Cerebellar cortex (tissue), 1 donor: ENCODE measurements at regions not wholly inside any gene's neighbourhood (a gene's known extent, or its start where the extent isn't known, plus 50 kb on each side); places are given as distances from the start of the nearest gene placed in this dataset.
"Not testable (repeated sequence)": the region's sequence is repeated elsewhere in the genome, so short reads cannot be mapped to it uniquely, and the experiment has no call there.

Experiments
- DNase-seq: peaks from one replicate; pipeline ENCODE4 v3.0.0-alpha.2; 2015; ENCODE audit warnings: low spot score

DNA sequence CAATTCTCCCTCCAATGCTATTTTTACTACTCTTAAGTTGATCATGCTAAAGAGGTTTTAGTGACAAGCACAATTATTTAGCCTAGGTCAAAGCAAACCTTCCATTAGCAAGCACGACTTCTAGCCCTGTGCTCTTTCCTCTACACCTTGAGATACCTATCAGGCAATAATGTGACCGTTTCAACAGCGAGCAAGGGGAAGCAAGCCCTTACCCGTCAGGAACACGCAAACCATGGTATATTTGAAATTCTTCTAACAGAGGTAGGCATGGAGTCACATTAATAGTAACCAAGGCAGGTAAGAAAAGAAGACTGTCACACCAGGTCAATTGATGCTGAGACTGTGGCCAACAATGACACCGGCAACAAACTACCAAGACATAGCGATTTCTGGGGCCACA, 68.9 kb upstream of the VGLL4 start:
- DNase-seq, result no peak

DNA sequence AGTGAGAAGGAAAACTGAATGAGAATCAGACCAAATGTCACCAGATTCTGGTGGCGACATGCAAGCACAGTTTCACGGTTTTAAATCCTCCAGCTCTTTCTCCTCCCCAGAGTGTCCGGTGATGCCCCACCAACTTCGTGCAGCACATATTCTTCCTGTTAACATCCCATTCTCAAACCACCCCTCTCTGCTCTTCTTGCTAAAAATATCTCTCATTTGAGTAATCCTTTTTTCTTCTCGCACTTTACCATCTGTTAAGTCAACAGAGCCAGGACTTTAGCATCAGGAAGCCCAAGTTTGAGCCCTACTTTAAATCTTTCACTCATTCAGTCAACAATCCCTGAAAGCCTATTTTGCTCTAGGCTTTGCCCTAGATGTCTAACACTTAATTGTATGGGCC, 68.2 kb upstream of the VGLL4 start:
- DNase-seq, result peak; percentile 40

DNA sequence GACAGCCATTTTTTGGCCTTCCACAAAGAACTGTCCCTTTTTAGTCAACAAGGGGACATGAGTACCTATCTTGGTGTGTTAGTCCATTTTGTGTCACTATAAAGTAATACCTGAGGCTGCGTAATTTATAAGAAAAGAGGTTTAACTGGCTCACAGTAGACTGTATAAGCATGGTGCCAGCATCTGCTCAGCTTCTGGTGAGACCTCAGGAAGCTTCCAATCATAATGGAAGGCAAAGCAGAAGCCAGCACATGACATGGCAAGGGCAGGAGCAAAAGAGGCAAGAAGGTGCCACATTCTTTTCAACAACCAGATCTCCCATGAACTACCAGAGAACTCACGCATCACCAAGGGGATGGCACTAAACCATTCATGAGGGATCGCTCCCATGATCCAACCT, 66.1 kb upstream of the VGLL4 start:
- DNase-seq, result no peak

DNA sequence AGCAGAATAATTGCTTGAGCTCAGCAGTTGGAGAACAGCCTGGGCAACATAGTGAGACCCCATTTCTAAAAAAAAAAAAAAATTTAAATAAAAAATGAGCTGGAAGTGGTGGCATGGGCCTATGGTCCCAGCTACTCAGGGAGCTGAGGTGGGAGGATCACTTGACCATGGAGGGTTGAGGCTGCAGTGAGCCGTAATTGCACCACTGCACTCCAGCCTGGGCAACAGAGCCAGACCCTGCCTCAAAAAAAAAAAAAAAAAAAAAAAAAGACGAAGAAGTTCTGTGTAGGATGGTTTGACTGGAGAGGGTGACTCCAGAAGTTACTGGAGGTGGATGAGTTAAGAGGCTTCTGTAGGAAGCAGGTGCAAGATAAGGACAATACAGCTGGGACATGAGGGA, 63.4 kb upstream of the VGLL4 start:
- DNase-seq, result not testable (repeated sequence)

DNA sequence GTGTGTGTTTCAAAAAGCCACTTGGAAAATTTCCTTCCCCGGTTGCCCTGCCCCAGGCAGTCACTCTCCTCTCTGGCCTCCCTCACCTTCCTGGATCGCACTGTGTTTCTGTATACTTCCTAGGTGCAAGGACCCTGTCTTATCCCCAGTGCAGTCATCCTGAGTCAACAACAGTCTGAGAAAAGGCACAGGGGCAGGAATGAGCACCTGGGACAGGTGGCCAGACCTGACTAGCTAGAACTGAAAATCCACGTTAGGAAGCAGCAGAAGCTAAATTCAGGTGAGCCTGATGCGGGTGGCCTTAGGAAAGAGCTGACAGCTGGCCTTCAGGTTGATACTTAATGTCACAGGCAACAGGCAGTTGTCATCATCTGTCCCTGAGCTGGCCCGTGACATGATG, 62.9 kb upstream of the VGLL4 start:
- DNase-seq, result no peak

DNA sequence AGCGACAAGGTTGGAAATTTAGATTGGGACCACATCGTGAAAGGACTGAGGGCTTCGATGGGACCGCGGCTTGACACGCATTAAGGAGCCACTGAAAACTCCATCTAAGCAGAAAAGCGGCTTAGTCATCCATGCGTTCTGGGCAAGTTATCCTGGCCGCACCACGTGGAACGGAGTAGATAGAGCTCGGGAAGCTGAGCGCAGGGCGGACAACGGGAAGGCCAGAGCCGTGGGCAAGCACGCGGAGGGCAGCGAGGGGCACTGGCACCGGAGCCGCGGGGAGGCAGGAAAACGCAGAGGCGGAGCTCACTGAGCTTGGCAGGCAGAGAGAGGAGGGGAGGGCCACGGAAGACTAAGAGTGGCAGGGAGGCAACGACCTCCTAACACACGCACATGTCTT, 61.3 kb upstream of the VGLL4 start:
- no peak for DNase-seq

DNA sequence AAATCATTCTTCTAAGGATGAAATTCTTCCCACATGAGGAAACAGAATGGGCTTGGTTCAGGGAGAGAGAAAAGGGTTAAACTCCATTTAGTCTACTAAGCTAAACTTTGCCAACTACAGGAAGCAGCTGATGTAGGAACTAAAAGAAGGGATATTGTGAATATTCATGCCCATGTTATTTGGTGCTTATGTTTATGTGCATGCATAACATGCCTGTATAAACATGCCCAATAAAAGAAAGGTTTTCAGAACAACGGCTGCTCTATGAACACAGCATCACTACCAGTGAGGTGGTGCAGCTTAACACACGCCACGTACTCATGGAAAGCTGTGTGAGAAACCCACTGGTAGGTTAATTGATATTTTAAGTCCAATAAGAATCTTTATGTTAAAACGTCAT, 59.4 kb upstream of the VGLL4 start:
- DNase-seq, result no peak

DNA sequence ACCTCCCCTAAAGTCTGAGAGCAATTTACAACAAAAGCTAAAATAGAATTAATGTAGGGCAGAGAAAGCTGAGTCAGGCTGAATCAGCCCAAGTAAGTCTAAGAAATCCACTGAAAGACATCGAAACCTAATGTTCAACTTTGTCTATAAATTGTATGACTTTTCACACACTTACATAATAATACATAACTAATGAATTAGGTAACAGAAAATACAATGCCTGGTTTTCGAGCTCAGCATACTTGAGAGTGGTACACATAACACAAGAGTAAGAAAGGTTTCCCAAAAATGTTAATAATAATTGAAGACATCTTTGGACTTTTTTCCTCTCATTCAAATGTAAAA, 55.3 kb upstream of the VGLL4 start:
- DNase-seq, result no peak

DNA sequence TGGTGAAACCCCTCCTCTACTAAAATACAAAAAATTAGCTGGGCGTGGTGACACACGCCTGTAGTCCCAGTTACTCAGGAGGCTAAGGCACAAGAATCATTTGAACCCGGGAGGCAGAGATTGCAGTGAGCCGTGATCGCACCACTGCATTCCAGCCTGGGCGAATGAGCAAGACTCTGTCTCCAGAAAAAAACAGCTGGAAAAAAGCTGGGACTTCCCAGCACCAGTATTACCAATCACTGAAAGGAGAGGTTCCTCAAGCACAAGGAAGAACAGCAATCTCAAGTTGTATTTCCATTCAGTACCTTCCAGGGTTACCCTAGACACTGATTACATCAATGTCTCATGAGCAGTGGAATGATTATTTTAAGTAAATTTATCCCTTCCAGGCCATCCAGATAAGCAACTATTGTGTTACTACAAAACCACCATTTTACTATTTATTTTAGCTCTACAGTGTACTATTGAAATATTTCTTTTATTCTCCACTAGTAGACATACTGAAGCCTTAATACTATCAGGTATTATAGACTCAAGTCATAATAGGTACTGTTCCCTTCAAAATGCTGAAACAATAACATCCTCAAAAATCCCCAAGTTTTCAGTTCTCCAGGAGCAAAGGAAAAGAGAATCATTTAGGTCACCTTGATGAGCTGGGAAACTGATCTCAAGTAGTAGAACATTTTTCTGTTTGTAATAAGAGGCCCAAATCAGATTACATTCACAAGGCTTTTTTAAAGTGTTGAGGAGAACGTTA, 54.8 kb upstream of the VGLL4 start:
- DNase-seq, result no peak

DNA sequence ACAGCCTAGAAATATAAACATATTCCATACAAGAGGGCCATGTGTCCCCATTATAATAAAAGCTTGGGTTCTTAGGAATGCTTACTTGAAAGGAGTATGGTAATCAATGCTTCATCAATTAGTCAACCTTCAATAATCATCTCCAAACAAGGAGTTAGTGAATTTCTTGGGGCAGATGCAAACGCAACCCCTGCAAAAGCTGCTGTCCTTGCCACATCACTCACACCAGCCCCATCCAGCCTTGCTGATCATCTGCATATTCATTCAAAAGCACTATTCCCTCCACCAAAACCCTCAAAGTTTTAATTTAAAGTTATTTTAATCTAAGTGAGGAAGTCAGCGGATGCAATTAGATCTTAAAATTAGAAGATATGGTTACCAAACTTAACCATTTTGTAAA, 54.0 kb upstream of the VGLL4 start:
- DNase-seq, result no peak

DNA sequence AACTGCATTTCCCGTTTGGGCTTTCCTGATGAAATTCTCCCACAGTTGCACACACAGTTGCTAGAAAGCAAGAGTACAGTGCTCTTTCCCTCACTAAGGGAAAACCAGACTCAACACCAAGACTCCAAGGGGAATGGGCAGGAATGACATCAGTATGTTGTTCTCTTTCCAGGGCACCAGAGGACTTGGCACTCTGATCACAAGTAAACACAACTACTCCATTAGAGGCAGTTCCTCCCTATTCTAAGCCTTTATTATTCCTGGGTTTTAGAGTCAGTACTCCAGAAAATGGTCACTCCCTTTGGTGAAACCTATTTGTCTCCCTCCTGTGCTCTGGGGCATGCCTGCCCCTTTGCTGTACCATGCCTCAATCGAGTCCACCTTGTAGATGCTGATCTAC, 52.3 kb upstream of the VGLL4 start:
- no peak for DNase-seq
